Activated naive CD8-positive, alpha-beta T cell treated with anti-CD3 and anti-CD28 coated beads for 36 hours (primary cell): ENCODE measurements at regions not wholly inside any gene's neighbourhood (a gene's known extent, or its start where the extent isn't known, plus 50 kb on each side); places are given as distances from the start of the nearest gene placed in this dataset.
"Not testable (repeated sequence)": the region's sequence is repeated elsewhere in the genome, so short reads cannot be mapped to it uniquely, and the experiment has no call there.

ENCODE experiments used
- DNase-seq: peaks from one replicate; pipeline ENCODE4 v3.0.0; 2021
- H3K27ac Mint-ChIP-seq: one replicate; pipeline ENCODE4 v1.8.0; 2022; ENCODE audit warnings: mild to moderate bottlenecking, moderate library complexity, mixed read lengths
- H3K27me3 Mint-ChIP-seq: one replicate; pipeline ENCODE4 v1.8.0; 2022; ENCODE audit warnings: mild to moderate bottlenecking, mixed read lengths
- H3K36me3 Mint-ChIP-seq: one replicate; pipeline ENCODE4 v1.8.0; 2021; ENCODE audit warnings: mild to moderate bottlenecking, mixed read lengths
- H3K4me1 Mint-ChIP-seq: one replicate; pipeline ENCODE4 v1.8.0; 2021; ENCODE audit warnings: mixed read lengths
- H3K4me3 Mint-ChIP-seq: one replicate; pipeline ENCODE4 v1.8.0; 2022; ENCODE audit warnings: mild to moderate bottlenecking, moderate library complexity, mixed read lengths
- H3K9me3 Mint-ChIP-seq: one replicate; pipeline ENCODE4 v1.8.0; 2022; ENCODE audit warnings: mixed read lengths

DNA sequence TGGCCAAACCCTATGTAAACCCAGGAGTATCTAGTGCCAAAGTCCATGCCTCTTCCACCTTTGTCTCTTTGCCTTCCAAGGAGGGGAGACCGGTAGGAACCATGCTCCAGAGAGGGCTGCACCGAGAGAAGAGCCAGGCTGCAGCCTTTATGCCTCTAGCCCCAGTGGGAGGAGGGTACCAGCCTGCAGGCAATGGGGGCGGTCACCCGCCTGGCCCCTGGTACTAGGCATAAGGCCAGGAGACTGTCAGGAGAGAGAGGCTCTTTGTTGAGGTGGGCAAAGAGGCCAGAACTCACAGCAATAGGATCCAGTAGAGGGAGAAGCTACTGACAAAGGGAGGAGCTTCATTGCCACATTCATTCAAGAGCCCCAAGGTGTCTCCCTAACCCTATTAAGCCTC lies 146.6 kb upstream of the PDE1C start:
- Mint-ChIP-seq H3K27me3 (peaks cover 3% of the 10 kb centered on the region), H3K36me3 (no peaks in the 10 kb centered on the region), H3K4me1 (no peaks in the 10 kb centered on the region), H3K27ac (no peak overlapping the region), H3K4me3 (no peak overlapping the region), H3K9me3 (no peaks in the 10 kb centered on the region)
- no peak for DNase-seq

DNA sequence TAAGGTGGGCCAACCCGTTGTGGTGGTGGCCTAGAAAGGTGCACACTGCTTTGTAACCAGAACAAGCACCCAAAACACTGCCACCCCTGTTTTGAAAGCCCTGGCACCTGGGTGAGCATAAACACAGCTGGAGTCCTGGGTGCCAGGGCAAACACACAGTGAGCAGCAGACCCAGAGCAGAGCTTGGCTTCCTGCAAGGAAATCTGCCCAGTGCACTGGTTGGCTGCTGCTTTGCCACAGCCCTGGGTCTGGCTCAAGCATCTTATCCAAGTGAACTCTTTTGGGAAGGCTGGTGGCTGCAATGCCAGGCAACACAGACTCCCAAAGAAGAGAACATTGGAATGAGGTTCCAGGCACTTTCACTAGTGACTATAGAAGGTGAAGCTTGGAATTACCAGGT lies 145.5 kb upstream of the PDE1C start:
- H3K4me1 Mint-ChIP-seq = no peaks in the 10 kb centered on the region
- no peaks in the 10 kb centered on the region for H3K9me3 Mint-ChIP-seq
- no peak overlapping the region for H3K27ac Mint-ChIP-seq
- H3K36me3 Mint-ChIP-seq = no peaks in the 10 kb centered on the region
- DNase-seq = no peak
- H3K4me3 Mint-ChIP-seq = no peak overlapping the region
- peaks cover 9% of the 10 kb centered on the region for H3K27me3 Mint-ChIP-seq

DNA sequence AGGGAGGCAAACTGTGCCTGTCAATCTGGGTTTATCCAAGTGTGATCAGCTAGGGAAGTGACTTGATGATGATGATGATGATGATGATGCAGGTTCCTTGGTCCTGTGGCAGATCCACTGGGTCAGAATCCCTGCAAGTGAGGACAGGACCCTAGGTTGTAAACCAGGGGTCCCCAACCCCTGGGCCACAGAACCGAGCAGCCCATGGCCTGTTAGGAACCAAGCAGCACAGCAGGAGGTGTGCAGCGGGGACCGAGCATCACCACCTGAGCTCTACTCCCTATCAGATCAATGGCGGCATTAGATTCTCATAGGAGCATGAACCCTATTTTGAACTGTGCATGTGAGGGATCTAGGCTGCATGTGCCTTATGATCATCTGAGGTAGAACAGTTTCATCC lies 144.7 kb upstream of the PDE1C start:
- no peak for DNase-seq
- Mint-ChIP-seq H3K4me1 (no peaks in the 10 kb centered on the region), H3K27ac (no peak overlapping the region), H3K36me3 (no peaks in the 10 kb centered on the region), H3K9me3 (no peaks in the 10 kb centered on the region), H3K4me3 (no peak overlapping the region), H3K27me3 (peaks cover 11% of the 10 kb centered on the region)

DNA sequence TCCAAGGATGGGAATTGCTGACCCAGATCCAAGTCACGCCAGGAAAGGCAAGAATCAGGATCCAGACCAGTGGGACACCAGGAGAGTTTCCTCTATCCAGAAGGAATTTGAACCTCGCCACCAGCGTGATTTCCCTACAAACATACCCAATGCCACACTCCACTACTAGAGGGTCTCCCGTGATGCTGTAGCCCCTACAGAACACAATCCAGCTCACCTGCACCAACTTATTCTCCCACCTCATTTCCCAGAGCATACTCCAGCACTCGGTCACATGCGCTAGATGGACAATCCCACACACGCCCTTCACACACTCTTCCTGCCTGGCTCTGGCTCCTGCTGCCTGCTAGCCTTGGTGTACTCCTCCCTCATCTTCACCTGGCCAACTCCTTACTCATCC lies 142.1 kb upstream of the PDE1C start:
- no peak overlapping the region for H3K27ac Mint-ChIP-seq
- H3K36me3 Mint-ChIP-seq = no peaks in the 10 kb centered on the region
- no peaks in the 10 kb centered on the region for H3K9me3 Mint-ChIP-seq
- peaks cover 11% of the 10 kb centered on the region for H3K27me3 Mint-ChIP-seq
- DNase-seq = no peak
- no peak overlapping the region for H3K4me3 Mint-ChIP-seq
- H3K4me1 Mint-ChIP-seq = no peaks in the 10 kb centered on the region

DNA sequence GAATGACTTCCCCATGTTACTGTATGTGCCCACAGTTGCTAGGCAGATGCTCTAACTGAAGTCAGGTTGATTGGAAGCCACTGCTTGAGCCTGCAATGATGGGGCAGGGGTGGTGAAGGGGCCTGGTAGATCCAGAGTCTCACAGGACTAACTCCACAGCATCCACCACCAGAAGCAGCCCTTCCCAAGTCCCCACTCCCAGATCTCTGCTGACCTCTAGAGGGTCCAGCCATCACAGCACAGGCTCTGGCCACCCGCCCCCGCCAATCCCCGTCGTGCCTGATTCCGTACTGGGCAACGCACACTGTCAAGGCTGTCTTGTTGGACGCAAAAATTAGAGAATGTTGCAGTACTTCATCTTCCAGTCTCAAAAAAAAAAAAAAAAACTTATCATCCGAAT lies 136.8 kb upstream of the PDE1C start:
- no peak for DNase-seq
- Mint-ChIP-seq H3K9me3 (no peaks in the 10 kb centered on the region), H3K4me1 (no peaks in the 10 kb centered on the region), H3K27me3 (peaks cover 8% of the 10 kb centered on the region), H3K4me3 (no peak overlapping the region), H3K36me3 (no peaks in the 10 kb centered on the region), H3K27ac (no peak overlapping the region)

DNA sequence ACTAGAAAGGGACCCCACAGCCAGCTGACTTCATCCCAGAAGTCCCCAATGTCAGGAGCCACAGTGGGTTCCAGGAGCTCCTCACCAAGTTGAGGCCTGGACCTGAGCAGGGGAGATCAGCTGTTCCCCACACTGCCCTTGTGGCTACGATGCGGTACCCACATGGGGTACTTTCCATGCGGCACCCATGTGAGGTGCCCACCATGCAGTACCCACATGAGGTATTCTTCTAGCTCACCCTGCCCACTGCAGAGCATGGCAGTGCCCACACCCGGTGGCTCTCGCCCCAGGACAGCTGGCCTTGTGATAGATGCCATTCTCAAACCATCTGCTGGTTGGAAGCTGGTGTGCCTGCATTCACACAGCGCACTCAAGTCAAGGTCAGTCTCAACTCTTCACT lies 136.3 kb upstream of the PDE1C start:
- Mint-ChIP-seq H3K36me3 (no peaks in the 10 kb centered on the region), H3K27ac (no peak overlapping the region)

DNA sequence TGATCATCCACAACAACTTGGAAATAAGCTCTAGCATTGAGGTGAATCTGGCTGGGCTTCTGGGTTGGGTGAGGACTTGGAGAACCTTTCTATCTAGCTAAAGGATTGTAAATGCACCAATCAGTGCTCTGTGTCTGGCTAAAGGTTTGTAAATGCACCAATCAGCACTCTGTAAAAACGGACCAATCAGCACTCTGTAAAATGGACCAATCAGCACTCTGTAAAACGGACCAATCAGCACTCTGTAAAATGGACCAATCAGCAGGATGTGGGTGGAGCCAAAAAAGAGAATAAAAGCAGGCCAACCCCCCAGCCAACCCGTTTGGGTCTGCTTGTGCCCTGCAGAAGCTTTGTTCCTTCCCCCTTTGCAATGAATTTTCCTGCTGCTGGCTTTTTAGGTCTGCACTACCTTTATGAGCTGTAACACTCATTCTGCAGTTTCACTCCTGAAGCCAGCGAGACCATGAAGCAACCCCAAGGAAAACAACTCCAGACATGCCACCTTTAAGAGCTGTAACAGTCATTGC lies 135.2 kb upstream of the PDE1C start:
- H3K9me3 Mint-ChIP-seq, H3K27ac Mint-ChIP-seq, H3K4me1 Mint-ChIP-seq, DNase-seq, H3K27me3 Mint-ChIP-seq, H3K4me3 Mint-ChIP-seq, H3K36me3 Mint-ChIP-seq: not testable (repeated sequence)

More for the DNA sequence above, 136.3 kb upstream of the PDE1C start:
- Mint-ChIP-seq H3K27me3 (peaks cover 8% of the 10 kb centered on the region), H3K4me1 (no peaks in the 10 kb centered on the region), H3K9me3 (no peaks in the 10 kb centered on the region), H3K4me3 (no peak overlapping the region)
- DNase-seq = no peak

DNA sequence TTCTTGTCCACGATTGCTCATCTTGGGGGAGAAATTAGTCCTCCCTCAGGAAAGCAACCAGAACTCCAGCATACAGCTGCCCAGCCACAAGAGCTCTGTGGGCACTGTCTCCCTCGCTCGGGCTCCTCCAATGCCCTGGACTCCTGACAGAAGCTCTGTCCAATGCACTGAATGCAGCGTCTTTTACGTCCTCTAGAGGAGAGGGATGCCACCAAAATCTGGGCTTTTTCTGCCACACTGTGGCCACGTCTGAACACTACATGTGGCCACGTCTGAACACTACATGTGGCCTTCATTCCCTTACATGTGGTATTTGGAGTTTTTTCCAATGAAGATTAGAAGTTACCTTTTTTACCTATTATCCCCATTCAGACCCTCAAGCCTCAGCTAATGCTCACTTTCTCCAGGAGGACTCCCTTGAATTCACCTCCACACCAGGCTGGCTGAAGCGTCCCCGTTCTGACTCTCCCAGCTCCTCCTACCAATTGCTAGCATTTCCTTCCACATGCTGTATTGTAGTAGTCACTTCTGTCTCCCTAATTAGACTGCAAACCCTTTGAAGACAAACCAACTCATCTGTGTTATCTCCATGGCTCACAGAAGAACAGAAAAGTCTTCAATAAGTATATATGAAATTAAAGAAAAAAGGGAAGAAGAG lies 134.3 kb upstream of the PDE1C start:
- Mint-ChIP-seq H3K4me3 (no peak overlapping the region), H3K36me3 (no peaks in the 10 kb centered on the region), H3K4me1 (no peaks in the 10 kb centered on the region), H3K27me3 (no peaks in the 10 kb centered on the region), H3K27ac (no peak overlapping the region), H3K9me3 (no peaks in the 10 kb centered on the region)
- DNase-seq = no peak

DNA sequence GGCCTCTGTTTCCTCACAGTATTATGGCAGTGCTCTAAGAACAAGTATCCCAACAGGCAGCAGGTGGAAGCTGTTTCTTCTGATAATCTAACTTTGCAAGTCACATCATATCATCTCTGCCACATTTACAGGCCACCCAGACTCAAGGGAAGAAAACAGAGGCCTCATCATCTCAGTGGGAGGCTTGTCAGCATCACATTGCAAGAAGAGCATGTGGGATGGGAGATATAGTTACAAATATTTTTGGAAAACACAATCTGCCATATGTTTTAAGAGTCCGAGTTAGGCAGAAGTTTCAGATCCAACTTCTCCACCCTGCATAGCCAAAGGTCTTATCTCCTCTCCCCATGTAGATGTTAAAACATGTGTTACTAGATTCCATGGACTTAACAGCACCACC lies 130.4 kb upstream of the PDE1C start:
- H3K27me3 Mint-ChIP-seq = no peaks in the 10 kb centered on the region
- no peaks in the 10 kb centered on the region for H3K36me3 Mint-ChIP-seq
- H3K4me1 Mint-ChIP-seq = no peaks in the 10 kb centered on the region
- no peak overlapping the region for H3K4me3 Mint-ChIP-seq
- H3K27ac Mint-ChIP-seq = no peak overlapping the region
- no peaks in the 10 kb centered on the region for H3K9me3 Mint-ChIP-seq
- DNase-seq = no peak

DNA sequence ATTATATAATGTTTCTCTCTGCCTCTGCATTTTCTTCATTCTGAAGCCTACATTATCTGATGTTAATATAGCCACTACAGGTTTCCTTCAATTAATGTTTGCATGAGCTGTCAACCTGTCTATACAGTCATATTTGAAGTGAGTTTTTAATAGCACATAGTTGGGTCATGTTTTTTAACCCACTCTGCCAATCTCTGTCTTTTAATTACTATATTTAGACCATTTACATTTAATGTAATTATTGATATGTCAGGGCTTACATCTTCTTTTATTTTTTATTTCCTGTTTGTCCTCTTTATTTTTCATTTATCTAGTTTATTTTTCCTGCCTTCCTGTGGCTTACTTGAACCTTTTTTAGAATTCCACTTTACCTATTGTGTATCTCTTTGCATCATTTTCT lies 124.3 kb upstream of the PDE1C start:
- Mint-ChIP-seq H3K4me3 (no peak overlapping the region), H3K36me3 (no peaks in the 10 kb centered on the region), H3K4me1 (no peaks in the 10 kb centered on the region), H3K27ac (no peak overlapping the region), H3K9me3 (peaks cover 9% of the 10 kb centered on the region), H3K27me3 (no peaks in the 10 kb centered on the region)
- no peak for DNase-seq

DNA sequence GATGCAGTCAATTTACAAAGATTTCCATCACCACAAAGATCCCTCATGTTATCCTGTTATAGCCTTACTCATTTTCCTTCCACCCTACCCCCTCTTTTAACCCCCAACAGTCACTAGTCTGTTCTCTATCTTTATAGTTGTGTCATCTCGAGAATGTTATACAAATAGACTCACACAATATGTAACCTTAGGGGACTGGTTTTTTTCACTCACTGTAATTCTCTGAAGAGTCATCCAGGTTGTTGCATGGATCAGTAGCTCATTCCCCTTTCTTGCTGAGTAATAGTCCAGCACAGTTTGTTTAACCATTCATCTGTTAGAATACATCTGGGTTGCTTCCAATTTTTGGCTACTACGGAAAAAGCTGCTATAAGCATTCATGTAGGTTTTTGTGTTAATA lies 121.1 kb upstream of the PDE1C start:
- H3K27me3 Mint-ChIP-seq = no peaks in the 10 kb centered on the region
- no peak for DNase-seq
- H3K4me1 Mint-ChIP-seq = no peaks in the 10 kb centered on the region
- H3K27ac Mint-ChIP-seq = no peak overlapping the region
- H3K4me3 Mint-ChIP-seq = no peak overlapping the region
- no peaks in the 10 kb centered on the region for H3K36me3 Mint-ChIP-seq
- H3K9me3 Mint-ChIP-seq = peaks cover 9% of the 10 kb centered on the region

DNA sequence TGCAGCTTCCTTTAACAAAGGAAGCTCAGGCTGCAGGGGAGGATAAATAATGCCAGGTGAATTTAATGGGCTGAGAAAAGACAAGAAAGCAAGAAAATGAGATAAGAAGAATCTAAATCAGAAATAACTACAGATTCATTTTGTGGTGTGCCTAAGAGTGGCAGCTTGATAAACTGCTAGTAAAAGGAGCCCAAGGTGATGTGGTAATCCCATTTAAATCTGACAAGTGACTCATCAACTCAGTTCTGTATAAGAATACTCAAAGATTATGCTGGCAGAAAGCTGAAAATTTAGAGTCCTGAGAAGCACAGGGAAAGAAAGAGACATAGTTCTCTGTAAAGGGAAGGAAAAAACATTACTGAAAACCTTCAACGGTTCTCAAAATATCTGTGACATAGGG lies 109.4 kb upstream of the PDE1C start:
- no peaks in the 10 kb centered on the region for H3K36me3 Mint-ChIP-seq
- no peaks in the 10 kb centered on the region for H3K4me1 Mint-ChIP-seq
- H3K9me3 Mint-ChIP-seq = no peaks in the 10 kb centered on the region
- H3K27ac Mint-ChIP-seq = no peak overlapping the region
- no peak overlapping the region for H3K4me3 Mint-ChIP-seq
- no peak for DNase-seq
- peaks cover 5% of the 10 kb centered on the region for H3K27me3 Mint-ChIP-seq

DNA sequence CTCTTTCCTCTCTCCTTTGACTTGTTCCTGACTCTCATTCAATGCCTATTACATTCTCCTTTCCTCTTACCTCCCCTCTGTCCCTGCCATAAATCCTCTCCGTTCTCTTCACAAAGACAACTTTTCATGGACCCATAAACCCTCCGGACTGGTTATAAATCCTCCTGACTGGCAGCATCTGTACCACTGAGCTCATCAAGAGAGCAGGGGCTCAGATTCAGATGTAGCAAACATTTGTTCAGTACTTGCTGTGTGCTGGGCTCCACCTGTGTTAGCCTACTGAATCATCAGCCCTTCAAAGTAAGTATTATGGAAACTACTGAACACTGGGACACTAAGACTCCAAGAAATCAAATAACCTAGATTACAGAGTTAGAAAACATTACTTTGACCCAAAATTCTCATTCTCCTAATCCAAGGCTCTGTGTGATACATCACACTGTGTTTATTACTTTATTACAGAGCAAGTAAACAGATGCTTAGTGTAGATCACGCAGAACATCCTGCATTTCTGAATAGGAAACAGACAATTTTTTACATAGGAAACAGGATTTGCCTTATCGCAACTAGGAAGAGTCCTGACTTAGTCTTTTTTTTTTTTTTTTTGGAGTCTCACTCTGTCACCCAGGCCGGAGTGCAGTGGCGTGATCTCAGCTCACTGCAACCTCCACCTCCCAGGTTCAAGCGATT lies 108.6 kb upstream of the PDE1C start:
- no peaks in the 10 kb centered on the region for H3K9me3 Mint-ChIP-seq
- no peak for DNase-seq
- no peak overlapping the region for H3K27ac Mint-ChIP-seq
- no peak overlapping the region for H3K4me3 Mint-ChIP-seq
- no peaks in the 10 kb centered on the region for H3K4me1 Mint-ChIP-seq
- no peaks in the 10 kb centered on the region for H3K36me3 Mint-ChIP-seq
- H3K27me3 Mint-ChIP-seq = peaks cover 5% of the 10 kb centered on the region

DNA sequence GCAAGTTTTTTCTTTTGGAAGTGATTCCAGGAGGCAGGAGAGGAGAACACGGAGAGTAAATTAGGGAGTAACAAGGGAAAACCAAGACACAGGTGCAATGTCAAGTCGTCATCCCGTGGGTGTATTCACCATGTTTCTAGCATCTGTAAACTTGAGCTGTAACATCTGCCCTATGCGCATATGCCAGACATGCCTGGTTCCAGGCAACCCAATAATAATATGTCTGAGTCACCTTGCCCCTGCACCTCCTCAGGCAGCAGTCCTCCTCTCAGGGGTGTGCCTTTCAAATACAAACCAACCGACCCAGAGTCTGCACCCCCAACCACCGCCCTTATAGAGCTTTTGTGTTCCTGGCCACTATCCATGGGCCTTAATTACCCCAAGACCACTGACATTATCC lies 107.0 kb upstream of the PDE1C start:
- Mint-ChIP-seq H3K4me1 (no peaks in the 10 kb centered on the region), H3K9me3 (no peaks in the 10 kb centered on the region)

DNA sequence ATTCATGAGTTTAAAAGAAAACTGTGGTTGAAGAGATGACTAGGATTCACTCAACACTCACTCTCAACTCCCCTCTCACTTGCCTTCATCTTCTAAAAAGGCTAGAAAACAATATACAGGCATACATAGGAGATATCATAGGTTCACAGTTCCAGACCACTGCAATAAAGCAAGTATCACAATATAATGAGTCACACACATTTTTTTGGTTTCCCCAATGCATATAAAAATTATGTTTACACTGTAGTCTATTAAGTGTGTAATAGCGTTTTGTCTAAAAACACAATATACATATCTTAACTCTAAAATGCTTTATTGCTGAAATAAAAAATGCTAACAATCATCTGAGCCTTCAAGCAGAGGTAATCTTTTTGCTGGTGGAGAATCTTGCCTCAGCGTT lies 104.9 kb upstream of the PDE1C start:
- DNase-seq = no peak
- Mint-ChIP-seq H3K4me3 (no peak overlapping the region), H3K9me3 (no peaks in the 10 kb centered on the region), H3K27ac (no peak overlapping the region), H3K4me1 (no peaks in the 10 kb centered on the region), H3K27me3 (peaks cover 5% of the 10 kb centered on the region), H3K36me3 (no peaks in the 10 kb centered on the region)

More for the DNA sequence above, 107.0 kb upstream of the PDE1C start:
- Mint-ChIP-seq H3K36me3 (no peaks in the 10 kb centered on the region), H3K27me3 (peaks cover 5% of the 10 kb centered on the region), H3K4me3 (no peak overlapping the region), H3K27ac (no peak overlapping the region)
- DNase-seq = no peak

DNA sequence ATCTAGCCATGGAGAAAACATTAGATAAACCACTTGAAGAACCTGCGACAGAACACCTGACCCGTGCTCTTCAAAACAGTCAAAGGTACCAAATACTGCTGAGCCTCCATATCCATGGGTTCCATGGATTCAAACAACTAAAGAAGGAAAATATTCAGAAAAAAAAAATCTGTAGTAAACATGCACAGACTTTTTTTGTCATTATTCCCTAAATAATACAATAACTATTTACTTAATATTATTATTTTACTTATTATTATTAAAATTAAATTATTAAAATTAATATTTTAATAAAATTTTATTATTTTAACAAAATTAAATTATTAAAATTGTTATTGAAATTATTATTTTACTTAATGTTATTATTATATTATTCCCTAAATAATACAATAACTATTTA lies 101.0 kb upstream of the PDE1C start:
- H3K27ac Mint-ChIP-seq = no peak overlapping the region
- H3K4me3 Mint-ChIP-seq = no peak overlapping the region
- no peaks in the 10 kb centered on the region for H3K36me3 Mint-ChIP-seq
- no peaks in the 10 kb centered on the region for H3K27me3 Mint-ChIP-seq
- no peaks in the 10 kb centered on the region for H3K4me1 Mint-ChIP-seq
- H3K9me3 Mint-ChIP-seq = no peaks in the 10 kb centered on the region
- no peak for DNase-seq
